Activated naive CD8-positive, alpha-beta T cell treated with anti-CD3 and anti-CD28 coated beads, Interleukin-2, amount 50 U/mL, for 24 hours (primary cell): ENCODE measurements at regions not wholly inside any gene's neighbourhood (a gene's known extent, or its start where the extent isn't known, plus 50 kb on each side); places are given as distances from the start of the nearest gene placed in this dataset.
A peak's percentile ranks its signal among the peaks of the same experiment; 100 is the strongest.

Experiments used
- ATAC-seq: fragments of 150-1000 bp; cut with Tn5 transposase; one replicate; pipeline ENCODE4 v1.10.0; 2021
- DNase-seq: peaks from one replicate; pipeline ENCODE4 v3.0.0; 2021
- H3K27ac Mint-ChIP-seq: one replicate; pipeline ENCODE4 v1.8.0; 2021; ENCODE audit warnings: mild to moderate bottlenecking, mixed read lengths
- H3K27me3 Mint-ChIP-seq: one replicate; pipeline ENCODE4 v1.8.0; 2021; ENCODE audit warnings: mixed read lengths
- H3K36me3 Mint-ChIP-seq: one replicate; pipeline ENCODE4 v1.8.0; 2021; ENCODE audit warnings: low read depth, mixed read lengths
- H3K4me1 Mint-ChIP-seq: one replicate; pipeline ENCODE4 v1.8.0; 2021; ENCODE audit warnings: mixed read lengths
- H3K4me3 Mint-ChIP-seq: one replicate; pipeline ENCODE4 v1.8.0; 2021; ENCODE audit warnings: mild to moderate bottlenecking, moderate library complexity, mixed read lengths
- H3K9me3 Mint-ChIP-seq: one replicate; pipeline ENCODE4 v1.8.0; 2021; ENCODE audit warnings: mixed read lengths

GRCh38 chr11:95592471-95592870 is 197.1 kb downstream of the FAM76B start:
- Mint-ChIP-seq H3K4me3 (no peak overlapping the region), H3K27me3 (no peaks in the 10 kb centered on the region), H3K36me3 (no peaks in the 10 kb centered on the region), H3K9me3 (no peaks in the 10 kb centered on the region), H3K27ac (no peak overlapping the region), H3K4me1 (peaks cover 9% of the 10 kb centered on the region)
- ATAC-seq (no peak), DNase-seq (no peak)

- no peaks in the 10 kb centered on the region for H3K27me3 Mint-ChIP-seq
- no peak overlapping the region for H3K4me3 Mint-ChIP-seq
- no peak for ATAC-seq
- H3K27ac Mint-ChIP-seq: no peak overlapping the region
- no peaks in the 10 kb centered on the region for H3K36me3 Mint-ChIP-seq
- no peak for DNase-seq
- H3K9me3 Mint-ChIP-seq: no peaks in the 10 kb centered on the region
- peaks cover 8% of the 10 kb centered on the region for H3K4me1 Mint-ChIP-seq
Observed at GRCh38 chr11:95589893-95590612, 199.5 kb downstream of the FAM76B start.

- Mint-ChIP-seq H3K4me3 (no peak overlapping the region), H3K36me3 (no peaks in the 10 kb centered on the region), H3K27ac (no peak overlapping the region), H3K27me3 (no peaks in the 10 kb centered on the region), H3K4me1 (peaks cover 16% of the 10 kb centered on the region), H3K9me3 (no peaks in the 10 kb centered on the region)
- DNase-seq (no peak), ATAC-seq (no peak)
Observed at GRCh38 chr11:95588821-95589220, 200.8 kb downstream of the FAM76B start.

- ATAC-seq: no peak
- H3K4me3 Mint-ChIP-seq: no peak overlapping the region
- H3K4me1 Mint-ChIP-seq: peaks cover 21% of the 10 kb centered on the region
- DNase-seq: no peak
- no peaks in the 10 kb centered on the region for H3K36me3 Mint-ChIP-seq
- H3K9me3 Mint-ChIP-seq: peaks cover 9% of the 10 kb centered on the region
- H3K27ac Mint-ChIP-seq: no peak overlapping the region
- no peaks in the 10 kb centered on the region for H3K27me3 Mint-ChIP-seq
Observed at GRCh38 chr11:95586661-95587060, 202.9 kb downstream of the FAM76B start.

- Mint-ChIP-seq H3K36me3 (no peaks in the 10 kb centered on the region), H3K27ac (no peak overlapping the region), H3K27me3 (no peaks in the 10 kb centered on the region), H3K9me3 (peaks cover 9% of the 10 kb centered on the region), H3K4me3 (no peak overlapping the region), H3K4me1 (peaks cover 21% of the 10 kb centered on the region)
- no peak for ATAC-seq
- no peak for DNase-seq
Observed at GRCh38 chr11:95586155-95586554, 203.4 kb downstream of the FAM76B start.

- H3K4me3 Mint-ChIP-seq: no peak overlapping the region
- no peaks in the 10 kb centered on the region for H3K36me3 Mint-ChIP-seq
- H3K9me3 Mint-ChIP-seq: peaks cover 9% of the 10 kb centered on the region
- ATAC-seq (no peak), DNase-seq (no peak)
- H3K4me1 Mint-ChIP-seq: peaks cover 21% of the 10 kb centered on the region
- no peak overlapping the region for H3K27ac Mint-ChIP-seq
- H3K27me3 Mint-ChIP-seq: no peaks in the 10 kb centered on the region
Observed at GRCh38 chr11:95585752-95586077, 203.9 kb downstream of the FAM76B start.

- H3K9me3 Mint-ChIP-seq: peaks cover 9% of the 10 kb centered on the region
- no peak overlapping the region for H3K27ac Mint-ChIP-seq
- DNase-seq: no peak
- peaks cover 21% of the 10 kb centered on the region for H3K4me1 Mint-ChIP-seq
- H3K4me3 Mint-ChIP-seq: no peak overlapping the region
- no peaks in the 10 kb centered on the region for H3K27me3 Mint-ChIP-seq
- no peaks in the 10 kb centered on the region for H3K36me3 Mint-ChIP-seq
- no peak for ATAC-seq
Observed at GRCh38 chr11:95585069-95585751, 204.4 kb downstream of the FAM76B start.

- H3K9me3 Mint-ChIP-seq: peaks cover 11% of the 10 kb centered on the region
- H3K27me3 Mint-ChIP-seq: no peaks in the 10 kb centered on the region
- peaks cover 21% of the 10 kb centered on the region for H3K4me1 Mint-ChIP-seq
- H3K4me3 Mint-ChIP-seq: no peak overlapping the region
- H3K36me3 Mint-ChIP-seq: no peaks in the 10 kb centered on the region
- no peak overlapping the region for H3K27ac Mint-ChIP-seq
- DNase-seq: no peak
- peak; percentile 73 for ATAC-seq
Observed at GRCh38 chr11:95584589-95584988, 205.0 kb downstream of the FAM76B start.

- Mint-ChIP-seq H3K27ac (no peak overlapping the region), H3K4me1 (peaks cover 21% of the 10 kb centered on the region), H3K9me3 (peaks cover 13% of the 10 kb centered on the region), H3K36me3 (no peaks in the 10 kb centered on the region), H3K27me3 (no peaks in the 10 kb centered on the region), H3K4me3 (no peak overlapping the region)
- no peak for ATAC-seq
- no peak for DNase-seq
Observed at GRCh38 chr11:95584180-95584579, 205.4 kb downstream of the FAM76B start.

- H3K4me1 Mint-ChIP-seq: peaks cover 16% of the 10 kb centered on the region
- ATAC-seq (peak; percentile 97), DNase-seq (no peak)
- no peak overlapping the region for H3K4me3 Mint-ChIP-seq
- no peaks in the 10 kb centered on the region for H3K36me3 Mint-ChIP-seq
- H3K27ac Mint-ChIP-seq: peak overlapping the region; percentile 56
- H3K27me3 Mint-ChIP-seq: no peaks in the 10 kb centered on the region
- H3K9me3 Mint-ChIP-seq: peaks cover 7% of the 10 kb centered on the region
Observed at GRCh38 chr11:95577716-95578460, 211.7 kb downstream of the FAM76B start.

- H3K9me3 Mint-ChIP-seq: peaks cover 4% of the 10 kb centered on the region
- no peaks in the 10 kb centered on the region for H3K36me3 Mint-ChIP-seq
- H3K27me3 Mint-ChIP-seq: no peaks in the 10 kb centered on the region
- H3K4me3 Mint-ChIP-seq: no peak overlapping the region
- peaks cover 16% of the 10 kb centered on the region for H3K4me1 Mint-ChIP-seq
- ATAC-seq: no peak
- DNase-seq: no peak
- H3K27ac Mint-ChIP-seq: no peak overlapping the region
Observed at GRCh38 chr11:95576146-95576845, 213.3 kb downstream of the FAM76B start.

- DNase-seq: no peak
Observed at GRCh38 chr11:95575517-95575916, 214.1 kb downstream of the FAM76B start.

GRCh38 chr11:95571718-95572260 is 217.8 kb downstream of the FAM76B start:
- peaks cover 10% of the 10 kb centered on the region for H3K36me3 Mint-ChIP-seq
- H3K27me3 Mint-ChIP-seq: no peaks in the 10 kb centered on the region
- DNase-seq (no peak), ATAC-seq (no peak)
- H3K27ac Mint-ChIP-seq: no peak overlapping the region
- H3K9me3 Mint-ChIP-seq: peaks cover 19% of the 10 kb centered on the region
- peaks cover 9% of the 10 kb centered on the region for H3K4me1 Mint-ChIP-seq
- no peak overlapping the region for H3K4me3 Mint-ChIP-seq

More at GRCh38 chr11:95575517-95575916, 214.1 kb downstream of the FAM76B start:
- Mint-ChIP-seq H3K27me3 (no peaks in the 10 kb centered on the region), H3K4me1 (peaks cover 16% of the 10 kb centered on the region), H3K9me3 (peaks cover 4% of the 10 kb centered on the region), H3K36me3 (no peaks in the 10 kb centered on the region), H3K27ac (no peak overlapping the region), H3K4me3 (no peak overlapping the region)
- ATAC-seq: no peak

- Mint-ChIP-seq H3K27ac (no peak overlapping the region), H3K9me3 (peaks cover 19% of the 10 kb centered on the region), H3K27me3 (no peaks in the 10 kb centered on the region), H3K36me3 (peaks cover 10% of the 10 kb centered on the region), H3K4me3 (no peak overlapping the region), H3K4me1 (peaks cover 12% of the 10 kb centered on the region)
- ATAC-seq (no peak), DNase-seq (no peak)
Observed at GRCh38 chr11:95570845-95571244, 218.7 kb downstream of the FAM76B start.
